ENCODE measurements at regions not wholly inside any gene's neighbourhood (a gene's known extent, or its start where the extent isn't known, plus 50 kb on each side); places are given as distances from the start of the nearest gene placed in this dataset.

GRCh38 chr16:82384017-82384416 lies 214.0 kb upstream of the MPHOSPH6 start:
- TF ChIP-seq CTCF (IDR thresholded peaks at IDR 0.05; ENCODE audit: insufficient read depth, low read length) = no peak
- no peak for TF ChIP-seq GABPA (IDR thresholded peaks at IDR 0.05; ENCODE audit: low read depth)
- no peak for TF ChIP-seq POLR2AphosphoS5 (IDR thresholded peaks at IDR 0.05; ENCODE audit: low read depth)
- no peak for TF ChIP-seq REST (IDR thresholded peaks at IDR 0.05; ENCODE audit: insufficient replicate concordance, low read depth)
